Uterus (tissue), 2 donors: ENCODE measurements at regions not wholly inside any gene's neighbourhood (a gene's known extent, or its start where the extent isn't known, plus 50 kb on each side); places are given as distances from the start of the nearest gene placed in this dataset.

Experiments used
- CTCF ChIP-seq, 4 experiments: fragments of 200-600 bp in 2 of 4; fragments of 450-650 bp in 2 of 4; sonication (generic) in 2 of 4; IDR thresholded peaks; one replicate each; pipeline ENCODE4 v1.5.1; 2016 to 2019; ENCODE audit warnings: antibody characterized with exemption in 4 of 4, mild to moderate bottlenecking in 2 of 4, moderate library complexity in 1 of 4
- POLR2A ChIP-seq, 2 donors: fragments of 450-650 bp; IDR thresholded peaks; one replicate each; pipeline ENCODE4 v1.6.1; 2016; ENCODE audit warnings: antibody characterized with exemption in 2 of 2, mild to moderate bottlenecking in 1 of 2, moderate library complexity in 1 of 2

- TF ChIP-seq CTCF (IDR thresholded peaks at IDR 0.05) (no peak), POLR2A (IDR thresholded peaks at IDR 0.05) (no peak)
Measured at GRCh38 chrX:116628464-116628863, 165.7 kb upstream of the CT83 start.
